ENCODE measurements at regions not wholly inside any gene's neighbourhood (a gene's known extent, or its start where the extent isn't known, plus 50 kb on each side); places are given as distances from the start of the nearest gene placed in this dataset.

GRCh38 chr19:30864391-30865215 lies 484.6 kb downstream of the TSHZ3 start:
- Histone ChIP-seq H2BK12ac (ENCODE audit: low read depth, low read length) (no peak overlapping the region), H3K18ac (ENCODE audit: extremely low read depth, low read length) (no peak overlapping the region), H4K8ac (ENCODE audit: extremely low read depth, insufficient read depth, low read length) (peak overlapping the region; percentile 38; the same call in 1 of the 2 replicates), H3K9ac (replicated peaks in 1 of 4; ENCODE audit: extremely low read depth in 1 of 4, low read depth in 3 of 4, low read length in 3 of 4) (no peak overlapping the region), H4K91ac (replicated peaks; ENCODE audit: insufficient read length, low read length) (no peak overlapping the region), H3K4me3 (ENCODE audit: extremely low read depth in 1 of 4, insufficient read depth in 2 of 4, low read depth in 3 of 4, low read length in 4 of 4) (no peak overlapping the region), H3K23me2 (ENCODE audit: low read depth, low read length) (no peaks in the 10 kb centered on the region; the same call in 1 of the 2 replicates), H3K79me1 (ENCODE audit: low read depth, low read length) (no peaks in the 10 kb centered on the region), H3K79me2 (ENCODE audit: control insufficient read depth in 1 of 2, insufficient read depth in 2 of 2, low read length in 2 of 2) (no peaks in the 10 kb centered on the region), H2BK5ac (ENCODE audit: low read depth, low read length) (no peak overlapping the region), H2AFZ (ENCODE audit: low read length) (no peak overlapping the region), H3K4ac (replicated peaks; ENCODE audit: insufficient read length, low read depth, low read length) (no peak overlapping the region), H2BK15ac (ENCODE audit: low read length) (no peak overlapping the region), H3K36me3 (ENCODE audit: control insufficient read depth in 2 of 4, insufficient read depth in 4 of 4, low read length in 3 of 4) (no peaks in the 10 kb centered on the region), H3K9me3 (ENCODE audit: insufficient read depth in 2 of 2, low read depth in 1 of 2, low read length in 1 of 2) (no peaks in the 10 kb centered on the region), H2BK120ac (replicated peaks; ENCODE audit: low read depth, low read length) (no peak overlapping the region), H2BK20ac (ENCODE audit: low read length) (no peak overlapping the region), H3K4me1 (replicated peaks in 1 of 4; ENCODE audit: control insufficient read depth in 3 of 4, insufficient read depth in 4 of 4, low read length in 3 of 4) (no peaks in the 10 kb centered on the region), H3K27me3 (replicated peaks in 1 of 4; ENCODE audit: control insufficient read depth in 3 of 4, extremely low read depth in 1 of 4, insufficient read depth in 3 of 4, low read length in 3 of 4) (no peaks in the 10 kb centered on the region), H4K20me1 (replicated peaks in 1 of 2; ENCODE audit: control insufficient read depth in 1 of 2, insufficient read depth in 2 of 2, low read length in 2 of 2) (no peaks in the 10 kb centered on the region), H3K14ac (ENCODE audit: insufficient read length) (no peak overlapping the region), H4K5ac (ENCODE audit: insufficient read length, low read depth, low read length) (no peak overlapping the region), H2AK5ac (ENCODE audit: low read depth, low read length) (no peak overlapping the region), H3K23ac (ENCODE audit: insufficient read length) (no peak overlapping the region), H3K27ac (ENCODE audit: low read depth, low read length) (no peak overlapping the region), H3K56ac (replicated peaks; ENCODE audit: insufficient read length, low read depth, low read length) (no peak overlapping the region), H3K4me2 (ENCODE audit: insufficient read depth in 1 of 2, low read depth in 2 of 2, low read length in 2 of 2) (no peak overlapping the region)
- CTCF ChIA-PET (ENCODE audit: partially characterized antibody), result no interaction called here
- POLR2A ChIA-PET (ENCODE audit: partially characterized antibody), result no interaction called here
- TF ChIP-seq NANOG (IDR thresholded peaks at IDR 0.05; ENCODE audit: insufficient read depth, low read depth, low read length, poor library complexity, severe bottlenecking) (no peak), USF2 (IDR thresholded peaks at IDR 0.05; ENCODE audit: low read length) (no peak), SRF (IDR thresholded peaks at IDR 0.05; ENCODE audit: low read depth, low read length) (no peak)
- 98% methylated on average over 13 of the region's 13 CpGs; no CpG with 5 or more reads in 1 of the 2 experiments for WGBS, 2 experiments (ENCODE audit: extremely low coverage in 1 of 2, insufficient coverage in 1 of 2, insufficient read length in 1 of 2, insufficient replicate concordance in 2 of 2, low coverage in 1 of 2, low lambda C conversion rate in 2 of 2, missing lambda C conversion rate in 1 of 2)
- DNase-seq (ENCODE audit: low read depth in 1 of 2, low spot score in 2 of 2), result no peak
- FAIRE-seq, result no peak
